HPDE6-E6E7 (cell line): ENCODE measurements at regions not wholly inside any gene's neighbourhood (a gene's known extent, or its start where the extent isn't known, plus 50 kb on each side); places are given as distances from the start of the nearest gene placed in this dataset.
A peak's percentile ranks its signal among the peaks of the same experiment; 100 is the strongest.
"Not testable (repeated sequence)": the region's sequence is repeated elsewhere in the genome, so short reads cannot be mapped to it uniquely, and the experiment has no call there.

Experiments used
- DNase-seq: peaks from one replicate; pipeline ENCODE4 v3.0.0; 2011; ENCODE audit warnings: missing footprints; ENCODE audit errors: extremely low spot score

GRCh38 chr5:50590444-50591189 is 75.8 kb upstream of the PARP8 start:
- not testable (repeated sequence) for DNase-seq

- DNase-seq, result not testable (repeated sequence)
These were observed 75.1 kb upstream of the PARP8 start for GRCh38 chr5:50591338-50591737.

GRCh38 chr5:50593681-50594080 is 72.8 kb upstream of the PARP8 start:
- no peak for DNase-seq

- peak; percentile 6 for DNase-seq
These were observed 71.2 kb upstream of the PARP8 start for GRCh38 chr5:50595199-50595598.

GRCh38 chr5:50601576-50601975 is 64.9 kb upstream of the PARP8 start:
- DNase-seq, result not testable (repeated sequence)

GRCh38 chr5:50606179-50606578 is 60.3 kb upstream of the PARP8 start:
- DNase-seq, result no peak

GRCh38 chr5:50607456-50607855 is 59.0 kb upstream of the PARP8 start:
- not testable (repeated sequence) for DNase-seq

- DNase-seq, result not testable (repeated sequence)
These were observed 58.3 kb upstream of the PARP8 start for GRCh38 chr5:50607953-50608705.

- DNase-seq, result not testable (repeated sequence)
These were observed 53.4 kb upstream of the PARP8 start for GRCh38 chr5:50613057-50613456.
